NCI-H2029 treated with DMSO at 0.1 percent for 48 hours (cell line): ENCODE measurements at regions not wholly inside any gene's neighbourhood (a gene's known extent, or its start where the extent isn't known, plus 50 kb on each side); places are given as distances from the start of the nearest gene placed in this dataset.
"Not testable (repeated sequence)": the region's sequence is repeated elsewhere in the genome, so short reads cannot be mapped to it uniquely, and the experiment has no call there.

Source experiments
- DNase-seq: peaks from one replicate; lab custom pipeline; 2025; lab: John Stamatoyannopoulos, UW

GRCh38 chr4:59712470-59712869, 1487.7 kb upstream of the ADGRL3 start:
- DNase-seq = no peak

GRCh38 chr4:59724286-59724685, 1475.8 kb upstream of the ADGRL3 start:
- not testable (repeated sequence) for DNase-seq

- DNase-seq = no peak
Measured at GRCh38 chr4:59727745-59728144, 1472.4 kb upstream of the ADGRL3 start.

- DNase-seq = no peak
Measured at GRCh38 chr4:59728496-59728895, 1471.6 kb upstream of the ADGRL3 start.

- no peak for DNase-seq
Measured at GRCh38 chr4:59729321-59729720, 1470.8 kb upstream of the ADGRL3 start.

- no peak for DNase-seq
Measured at GRCh38 chr4:59748433-59748832, 1451.7 kb upstream of the ADGRL3 start.

- no peak for DNase-seq
Measured at GRCh38 chr4:59759082-59759825, 1440.9 kb upstream of the ADGRL3 start.

- DNase-seq = no peak
Measured at GRCh38 chr4:59762344-59762743, 1437.8 kb upstream of the ADGRL3 start.

- no peak for DNase-seq
Measured at GRCh38 chr4:59770601-59771264, 1429.4 kb upstream of the ADGRL3 start.

GRCh38 chr4:59772641-59773139, 1427.4 kb upstream of the ADGRL3 start:
- DNase-seq = no peak

GRCh38 chr4:59780271-59780670, 1419.9 kb upstream of the ADGRL3 start:
- not testable (repeated sequence) for DNase-seq

GRCh38 chr4:59805176-59805575, 1395.0 kb upstream of the ADGRL3 start:
- no peak for DNase-seq

GRCh38 chr4:59814402-59815010, 1385.6 kb upstream of the ADGRL3 start:
- DNase-seq = no peak

GRCh38 chr4:59818656-59819055, 1381.5 kb upstream of the ADGRL3 start:
- DNase-seq = peak; percentile 35

GRCh38 chr4:59823311-59823710, 1376.8 kb upstream of the ADGRL3 start:
- no peak for DNase-seq

- no peak for DNase-seq
Measured at GRCh38 chr4:59825104-59825503, 1375.0 kb upstream of the ADGRL3 start.

- DNase-seq = no peak
Measured at GRCh38 chr4:59831746-59832145, 1368.4 kb upstream of the ADGRL3 start.

- DNase-seq = no peak
Measured at GRCh38 chr4:59834943-59835342, 1365.2 kb upstream of the ADGRL3 start.

- no peak for DNase-seq
Measured at GRCh38 chr4:59837751-59838150, 1362.4 kb upstream of the ADGRL3 start.

GRCh38 chr4:59838236-59838635, 1361.9 kb upstream of the ADGRL3 start:
- DNase-seq = no peak

GRCh38 chr4:59841698-59842097, 1358.4 kb upstream of the ADGRL3 start:
- DNase-seq = no peak

- no peak for DNase-seq
Measured at GRCh38 chr4:59848457-59848856, 1351.7 kb upstream of the ADGRL3 start.
